ENCODE measurements at regions not wholly inside any gene's neighbourhood (a gene's known extent, or its start where the extent isn't known, plus 50 kb on each side); places are given as distances from the start of the nearest gene placed in this dataset.
A peak's percentile ranks its signal among the peaks of the same experiment; 100 is the strongest.
"Not testable (repeated sequence)": the region's sequence is repeated elsewhere in the genome, so short reads cannot be mapped to it uniquely, and the experiment has no call there.

DNA sequence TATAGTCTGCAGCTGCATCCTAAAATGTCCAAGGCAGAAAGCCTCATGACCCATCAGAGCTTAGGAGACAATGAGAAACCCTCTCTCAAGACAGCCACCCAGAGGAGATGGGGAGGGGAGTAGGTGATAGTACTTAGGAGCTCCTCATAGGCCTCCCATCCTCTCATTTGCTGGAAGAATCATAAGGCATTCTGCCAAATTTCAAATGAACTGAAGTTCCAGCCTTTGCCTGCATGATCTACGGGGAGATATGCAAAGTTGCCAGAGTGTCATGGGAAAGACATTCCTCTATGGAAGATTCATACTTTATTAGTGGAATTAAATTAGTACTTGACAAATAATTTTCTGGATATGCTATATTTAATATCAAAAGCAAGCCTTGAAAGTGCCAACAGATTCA is 194.1 kb upstream of the GJE1 start:
- H3K4me3 ChIP-seq = no peak overlapping the region
- no peak overlapping the region for H3K27ac ChIP-seq
- H3K36me3 ChIP-seq (ENCODE audit: low read depth) = no peaks in the 10 kb centered on the region
- TF ChIP-seq EZH2 (IDR thresholded peaks at IDR 0.05; ENCODE audit: insufficient read depth, poor library complexity, severe bottlenecking) = no peak
- no peak for TF ChIP-seq EZH2phosphoT487 (IDR thresholded peaks at IDR 0.05; ENCODE audit: insufficient read depth, low read depth)
- DNase-seq = no peak
- no peaks in the 10 kb centered on the region for H3K27me3 ChIP-seq (replicated peaks; ENCODE audit: insufficient read depth)
- no peaks in the 10 kb centered on the region for H3K4me1 ChIP-seq (ENCODE audit: insufficient read depth)
- no peaks in the 10 kb centered on the region for H3K9me2 ChIP-seq (ENCODE audit: insufficient read depth)
- H3K9me3 ChIP-seq (ENCODE audit: low read depth) = no peaks in the 10 kb centered on the region
- H3K79me2 ChIP-seq (ENCODE audit: insufficient read depth) = no peaks in the 10 kb centered on the region
- no peak overlapping the region for H3K4me2 ChIP-seq (ENCODE audit: unreplicated experiment)
- no peaks in the 10 kb centered on the region for H4K20me1 ChIP-seq (ENCODE audit: insufficient read depth)
- no peak overlapping the region for H2AFZ ChIP-seq
- no peaks in the 10 kb centered on the region for H3F3A ChIP-seq (ENCODE audit: insufficient read depth)
- WGBS, 2 experiments (ENCODE audit: low coverage in 1 of 2, low lambda C conversion rate in 2 of 2, missing lambda C conversion rate in 2 of 2) = 19 to 29% methylated on average over 1 of the region's 1 CpG
- no peak overlapping the region for H3K9ac ChIP-seq
- in situ Hi-C loops (cut with MboI) = no loop called here

DNA sequence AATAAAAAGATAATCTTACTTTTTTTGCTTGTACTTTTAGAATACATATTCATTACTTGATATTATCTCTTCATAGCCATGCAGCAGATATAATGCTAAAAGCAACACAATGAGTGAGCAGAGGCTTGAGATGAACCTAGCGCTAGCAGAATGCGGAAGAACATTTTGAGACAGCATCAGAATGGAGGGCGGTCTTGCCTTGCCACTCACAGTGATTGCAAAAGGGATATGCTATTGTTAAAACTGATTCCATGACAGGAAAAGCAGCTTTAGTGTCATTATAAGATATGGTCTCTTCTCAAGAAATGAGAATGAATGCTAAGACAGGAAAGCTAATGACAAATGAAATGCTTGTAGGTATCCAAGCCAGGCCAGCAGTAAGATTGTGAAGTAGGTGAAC is 200.0 kb upstream of the GJE1 start:
- Histone ChIP-seq H3K27ac (no peak overlapping the region), H3K9me2 (ENCODE audit: insufficient read depth) (peaks cover 4% of the 10 kb centered on the region; the same call in 1 of the 2 replicates), H3K9ac (no peak overlapping the region), H3K4me1 (ENCODE audit: insufficient read depth) (no peaks in the 10 kb centered on the region), H3K4me3 (no peak overlapping the region), H4K20me1 (ENCODE audit: insufficient read depth) (no peaks in the 10 kb centered on the region), H3K36me3 (ENCODE audit: low read depth) (no peaks in the 10 kb centered on the region), H3K4me2 (ENCODE audit: unreplicated experiment) (no peak overlapping the region), H3F3A (ENCODE audit: insufficient read depth) (no peaks in the 10 kb centered on the region), H3K27me3 (replicated peaks; ENCODE audit: insufficient read depth) (no peaks in the 10 kb centered on the region), H3K79me2 (ENCODE audit: insufficient read depth) (no peaks in the 10 kb centered on the region), H3K9me3 (ENCODE audit: low read depth) (no peaks in the 10 kb centered on the region), H2AFZ (no peak overlapping the region)
- no peak for DNase-seq
- 57 to 58% methylated on average over 3 of the region's 3 CpGs for WGBS, 2 experiments (ENCODE audit: low coverage in 1 of 2, low lambda C conversion rate in 2 of 2, missing lambda C conversion rate in 2 of 2)
- TF ChIP-seq EZH2 (IDR thresholded peaks at IDR 0.05; ENCODE audit: insufficient read depth, poor library complexity, severe bottlenecking) (no peak), EZH2phosphoT487 (IDR thresholded peaks at IDR 0.05; ENCODE audit: insufficient read depth, low read depth) (no peak)
- in situ Hi-C loops (cut with MboI) = no loop called here

DNA sequence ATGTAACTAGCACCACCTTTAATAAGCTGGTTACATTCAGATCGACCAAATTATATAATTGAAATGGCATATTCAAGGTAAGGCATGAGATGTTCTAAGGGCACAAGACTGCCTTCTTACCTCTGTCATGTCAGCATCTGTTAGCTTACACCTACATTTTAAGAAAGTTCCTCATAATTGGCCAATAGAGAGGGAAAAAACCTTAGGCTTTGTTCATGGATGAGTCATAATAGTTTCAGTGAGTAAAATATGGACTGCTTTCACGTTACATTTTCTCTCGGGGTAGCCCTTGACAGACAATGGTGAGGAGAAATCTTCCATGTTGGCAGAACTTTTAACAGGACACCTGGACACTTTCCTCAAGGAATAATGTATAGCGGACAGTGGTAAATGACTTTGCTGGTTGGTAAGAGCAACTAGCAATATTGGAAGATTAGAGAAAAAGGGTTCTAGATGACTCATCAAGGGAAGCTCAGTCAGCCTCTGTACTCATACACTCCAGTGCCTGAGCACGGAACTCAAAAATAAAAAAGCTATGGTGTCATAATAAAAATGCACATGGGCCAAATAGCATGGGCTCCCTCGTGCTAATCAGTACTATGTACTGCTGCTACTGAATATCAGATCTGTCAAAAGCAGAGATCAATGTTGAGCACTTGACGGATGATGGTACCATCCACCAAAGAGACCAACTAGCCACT is 206.4 kb upstream of the GJE1 start:
- in situ Hi-C loops (cut with MboI); H3K27ac ChIP-seq: not testable (repeated sequence)

DNA sequence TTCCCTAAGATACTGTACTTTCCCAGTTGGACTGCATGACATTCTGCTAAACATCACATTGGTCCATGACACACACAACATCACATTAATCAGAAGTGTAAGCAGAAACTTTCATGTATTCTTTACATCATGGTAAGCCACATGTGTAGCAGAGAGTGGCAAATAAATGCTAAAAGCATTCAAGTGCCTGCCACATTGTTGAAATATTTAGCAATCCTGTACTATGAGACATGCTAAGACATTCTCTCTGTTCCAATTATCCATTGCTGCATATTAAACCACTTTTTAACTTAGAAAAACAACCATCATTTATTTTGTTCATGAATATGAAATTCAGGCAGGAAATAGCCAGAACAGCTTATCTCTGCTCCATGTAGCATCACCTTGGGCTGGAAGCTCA is 207.7 kb upstream of the GJE1 start:
- Histone ChIP-seq H3K27ac (no peak overlapping the region), H2AFZ (no peak overlapping the region), H3K4me1 (ENCODE audit: insufficient read depth) (peaks cover 8% of the 10 kb centered on the region; the same call in 1 of the 2 replicates), H3K9ac (no peak overlapping the region), H4K20me1 (ENCODE audit: insufficient read depth) (no peaks in the 10 kb centered on the region), H3K4me3 (no peak overlapping the region), H3K9me2 (ENCODE audit: insufficient read depth) (no peaks in the 10 kb centered on the region), H3K27me3 (replicated peaks; ENCODE audit: insufficient read depth) (no peaks in the 10 kb centered on the region), H3K4me2 (ENCODE audit: unreplicated experiment) (peak overlapping the region; percentile 14), H3K79me2 (ENCODE audit: insufficient read depth) (no peaks in the 10 kb centered on the region), H3F3A (ENCODE audit: insufficient read depth) (peaks cover 4% of the 10 kb centered on the region; the same call in 1 of the 2 replicates), H3K36me3 (ENCODE audit: low read depth) (no peaks in the 10 kb centered on the region), H3K9me3 (ENCODE audit: low read depth) (no peaks in the 10 kb centered on the region)
- peak; percentile 30 for DNase-seq
- in situ Hi-C loops (cut with MboI) = no loop called here
- TF ChIP-seq EZH2phosphoT487 (IDR thresholded peaks at IDR 0.05; ENCODE audit: insufficient read depth, low read depth) = no peak
- TF ChIP-seq EZH2 (IDR thresholded peaks at IDR 0.05; ENCODE audit: insufficient read depth, poor library complexity, severe bottlenecking) = no peak

More for the DNA sequence above, 206.4 kb upstream of the GJE1 start:
- not testable (repeated sequence) for DNase-seq; H4K20me1 ChIP-seq (ENCODE audit: insufficient read depth); H3K9me2 ChIP-seq (ENCODE audit: insufficient read depth); H3K79me2 ChIP-seq (ENCODE audit: insufficient read depth); H3K4me3 ChIP-seq; H3F3A ChIP-seq (ENCODE audit: insufficient read depth); H3K27me3 ChIP-seq (replicated peaks; ENCODE audit: insufficient read depth); H3K9ac ChIP-seq; H3K36me3 ChIP-seq (ENCODE audit: low read depth); H2AFZ ChIP-seq; H3K9me3 ChIP-seq (ENCODE audit: low read depth); H3K4me1 ChIP-seq (ENCODE audit: insufficient read depth); H3K4me2 ChIP-seq (ENCODE audit: unreplicated experiment)
- 70 to 75% methylated on average over 4 of the region's 7 CpGs for WGBS, 2 experiments (ENCODE audit: low coverage in 1 of 2, low lambda C conversion rate in 2 of 2, missing lambda C conversion rate in 2 of 2)

DNA sequence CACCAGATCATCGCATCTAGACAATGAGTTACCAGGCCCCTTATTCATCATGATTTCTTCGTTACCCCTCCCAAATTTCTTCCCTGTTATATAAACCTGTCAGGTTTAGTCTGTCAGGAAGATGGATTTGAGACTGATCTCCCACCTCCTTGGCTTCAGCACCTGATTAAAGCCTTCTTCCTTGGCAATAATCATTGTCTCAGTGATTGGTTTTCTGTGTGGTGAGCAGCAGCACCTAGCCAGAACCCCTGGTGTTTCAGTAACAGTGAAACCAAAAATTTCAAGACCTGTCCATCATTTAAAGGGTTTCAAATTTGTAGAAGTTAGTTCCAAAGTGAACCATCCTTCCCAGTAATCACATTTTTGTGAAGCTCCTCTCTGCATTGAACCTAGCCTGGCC is 209.8 kb upstream of the GJE1 start:
- TF ChIP-seq EZH2phosphoT487 (IDR thresholded peaks at IDR 0.05; ENCODE audit: insufficient read depth, low read depth) (no peak), EZH2 (IDR thresholded peaks at IDR 0.05; ENCODE audit: insufficient read depth, poor library complexity, severe bottlenecking) (no peak)
- Histone ChIP-seq H3K27me3 (replicated peaks; ENCODE audit: insufficient read depth) (no peaks in the 10 kb centered on the region), H3K9me2 (ENCODE audit: insufficient read depth) (no peaks in the 10 kb centered on the region), H3F3A (ENCODE audit: insufficient read depth) (peaks cover 4% of the 10 kb centered on the region; the same call in 1 of the 2 replicates), H3K36me3 (ENCODE audit: low read depth) (no peaks in the 10 kb centered on the region), H4K20me1 (ENCODE audit: insufficient read depth) (no peaks in the 10 kb centered on the region), H3K4me2 (ENCODE audit: unreplicated experiment) (no peak overlapping the region), H2AFZ (no peak overlapping the region), H3K9ac (no peak overlapping the region), H3K27ac (no peak overlapping the region), H3K4me1 (ENCODE audit: insufficient read depth) (peaks cover 8% of the 10 kb centered on the region; the same call in 1 of the 2 replicates), H3K9me3 (ENCODE audit: low read depth) (no peaks in the 10 kb centered on the region), H3K4me3 (no peak overlapping the region), H3K79me2 (ENCODE audit: insufficient read depth) (no peaks in the 10 kb centered on the region)
- in situ Hi-C loops (cut with MboI) = no loop called here
- DNase-seq = no peak
- WGBS, 2 experiments (ENCODE audit: low coverage in 1 of 2, low lambda C conversion rate in 2 of 2, missing lambda C conversion rate in 2 of 2) = 59 to 60% methylated on average over 2 of the region's 2 CpGs

DNA sequence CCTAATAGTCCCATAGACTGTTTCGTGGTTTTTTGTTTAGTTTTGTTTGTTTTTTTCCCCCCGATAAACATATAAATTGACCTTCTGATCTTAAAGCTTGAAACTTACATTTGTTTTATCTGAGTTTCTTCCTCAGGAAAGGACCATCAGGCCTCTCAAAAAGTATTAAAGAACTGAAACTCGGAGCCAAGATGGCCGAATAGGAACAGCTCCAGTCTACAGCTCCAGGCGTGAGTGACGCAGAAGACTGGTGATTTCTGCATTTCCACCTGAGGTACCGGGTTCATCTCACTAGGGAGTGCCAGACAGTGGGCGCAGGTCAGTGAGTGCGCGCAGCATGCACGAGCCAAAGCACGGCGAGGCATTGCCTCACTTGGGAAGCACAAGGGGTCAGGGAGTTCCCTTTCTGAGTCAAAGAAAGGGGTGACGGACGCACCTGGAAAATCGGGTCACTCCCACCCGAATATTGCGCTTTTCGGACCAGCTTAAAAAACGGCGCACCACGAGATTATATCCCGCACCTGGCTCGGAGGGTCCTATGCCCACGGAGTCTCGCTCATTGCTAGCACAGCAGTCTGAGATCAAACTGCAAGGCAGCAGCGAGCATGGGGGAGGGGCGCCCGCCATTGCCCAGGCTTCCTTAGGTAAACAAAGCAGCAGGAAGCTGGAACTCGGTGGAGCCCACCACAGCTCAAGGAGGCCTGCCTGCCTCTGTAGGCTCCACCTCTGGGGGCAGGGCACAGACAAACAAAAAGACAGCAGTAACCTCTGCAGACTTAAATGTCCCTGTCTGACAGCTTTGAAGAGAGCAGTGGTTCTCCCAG is 215.8 kb upstream of the GJE1 start:
- H2AFZ ChIP-seq; H3K27ac ChIP-seq; H3K4me1 ChIP-seq (ENCODE audit: insufficient read depth); H3K79me2 ChIP-seq (ENCODE audit: insufficient read depth); H3K9me2 ChIP-seq (ENCODE audit: insufficient read depth); H4K20me1 ChIP-seq (ENCODE audit: insufficient read depth); H3K27me3 ChIP-seq (replicated peaks; ENCODE audit: insufficient read depth); in situ Hi-C loops (cut with MboI); H3K9ac ChIP-seq; H3K36me3 ChIP-seq (ENCODE audit: low read depth); H3K4me2 ChIP-seq (ENCODE audit: unreplicated experiment); DNase-seq; H3K9me3 ChIP-seq (ENCODE audit: low read depth); H3F3A ChIP-seq (ENCODE audit: insufficient read depth); H3K4me3 ChIP-seq: not testable (repeated sequence)
- 72 to 74% methylated on average over 18 to 30 of the region's 30 CpGs for WGBS, 2 experiments (ENCODE audit: low coverage in 1 of 2, low lambda C conversion rate in 2 of 2, missing lambda C conversion rate in 2 of 2)

Data from GM23248 (cell line).